ENCODE measurements at regions not wholly inside any gene's neighbourhood (a gene's known extent, or its start where the extent isn't known, plus 50 kb on each side); places are given as distances from the start of the nearest gene placed in this dataset.

GRCh38 chr18:47434214-47434746, 182.8 kb upstream of the SKOR2 start:
- CTCF ChIA-PET, result no interaction called here
- no peak for ATAC-seq (ENCODE audit: low read depth)
- dilution Hi-C loops (cut with HindIII; ENCODE audit: low sequenced_read_pairs, unreplicated experiment), result no loop called here

More at GRCh38 chr18:47434214-47434746, 182.8 kb upstream of the SKOR2 start:
- no peak overlapping the region for H3K9ac ChIP-seq (ENCODE audit: low read depth, low read length)
- H3K23ac ChIP-seq (ENCODE audit: low read depth, low read length), result no peak overlapping the region
- in situ Hi-C loops (cut with MboI; ENCODE audit: low sequenced_read_pairs) (no loop called here), intact Hi-C loops (cut with micrococcal nuclease) (no loop called here)
- no peak overlapping the region for H3K4me3 ChIP-seq (ENCODE audit: insufficient read depth, low read depth, low read length)
- no peak for DNase-seq
- no peak overlapping the region for H2BK5ac ChIP-seq (ENCODE audit: low read depth, low read length, poor library complexity, severe bottlenecking)
- POLR2A ChIA-PET (ENCODE audit: unreplicated experiment), result no interaction called here
- no peak overlapping the region for H2AK9ac ChIP-seq (replicated peaks; ENCODE audit: low read depth, low read length, poor library complexity)
- H3K56ac ChIP-seq (ENCODE audit: extremely low read depth, insufficient read depth, low read length), result no peak overlapping the region
- no TSS peak for BruUV-seq (replicated peaks)
- no peak overlapping the region for H3K4ac ChIP-seq (ENCODE audit: low read depth, low read length)
- H3K18ac ChIP-seq (ENCODE audit: low read depth, low read length), result no peak overlapping the region
- no peak overlapping the region for H3K27ac ChIP-seq (ENCODE audit: insufficient read depth, low read length)
- no peak overlapping the region for H2BK15ac ChIP-seq (ENCODE audit: low read depth, low read length)
- WGBS, 2 experiments (ENCODE audit: extremely low coverage in 2 of 2, insufficient read length in 1 of 2), result no CpG with 5 or more reads among the region's 1 CpG
- no peaks in the 10 kb centered on the region for H3K9me1 ChIP-seq (ENCODE audit: insufficient read depth, low read length)
- H2BK20ac ChIP-seq (ENCODE audit: low read depth, low read length), result no peak overlapping the region
- H2AFZ ChIP-seq (replicated peaks; ENCODE audit: low read length, poor library complexity), result no peak overlapping the region
- no peaks in the 10 kb centered on the region for H3K27me3 ChIP-seq (ENCODE audit: control insufficient read depth, insufficient read depth, low read length)
- no peak overlapping the region for H2AK5ac ChIP-seq (ENCODE audit: low read depth, low read length)
- no peak overlapping the region for H4K8ac ChIP-seq (ENCODE audit: low read depth in 2 of 2, low read length in 2 of 2)
- TF ChIP-seq MAFK (IDR thresholded peaks at IDR 0.05; ENCODE audit: low read depth, low read length), result no peak
- TF ChIP-seq POLR2A (IDR thresholded peaks at IDR 0.05; ENCODE audit: low read depth, low read length), result no peak
- TF ChIP-seq MXI1 (IDR thresholded peaks at IDR 0.05; ENCODE audit: borderline replicate concordance, low read depth, low read length), result no peak
- TF ChIP-seq FOS (IDR thresholded peaks at IDR 0.05; ENCODE audit: low read depth, low read length), result no peak
- no peak for TF ChIP-seq NFE2L2 (IDR thresholded peaks at IDR 0.05; ENCODE audit: low read depth, low read length)
- TF ChIP-seq BHLHE40 (IDR thresholded peaks at IDR 0.05; ENCODE audit: low read depth, low read length), result no peak
- TF ChIP-seq USF2 (IDR thresholded peaks at IDR 0.05; ENCODE audit: low read depth, low read length), result no peak
- TF ChIP-seq MAZ (IDR thresholded peaks at IDR 0.05; ENCODE audit: borderline replicate concordance, low read depth, low read length), result no peak
- TF ChIP-seq RAD21 (IDR thresholded peaks at IDR 0.05; ENCODE audit: low read length), result no peak
- TF ChIP-seq RFX5 (IDR thresholded peaks at IDR 0.05; ENCODE audit: low read depth, low read length), result no peak
- TF ChIP-seq CEBPB (IDR thresholded peaks at IDR 0.05; ENCODE audit: low read depth, low read length), result no peak
- TF ChIP-seq CHD1 (IDR thresholded peaks at IDR 0.05; ENCODE audit: low read depth, low read length), result no peak
- no peak for TF ChIP-seq SMC3 (IDR thresholded peaks at IDR 0.05; ENCODE audit: low read depth, low read length)
- TF ChIP-seq RCOR1 (IDR thresholded peaks at IDR 0.05; ENCODE audit: insufficient replicate concordance, low read length), result no peak
- TF ChIP-seq, protein P1, sequence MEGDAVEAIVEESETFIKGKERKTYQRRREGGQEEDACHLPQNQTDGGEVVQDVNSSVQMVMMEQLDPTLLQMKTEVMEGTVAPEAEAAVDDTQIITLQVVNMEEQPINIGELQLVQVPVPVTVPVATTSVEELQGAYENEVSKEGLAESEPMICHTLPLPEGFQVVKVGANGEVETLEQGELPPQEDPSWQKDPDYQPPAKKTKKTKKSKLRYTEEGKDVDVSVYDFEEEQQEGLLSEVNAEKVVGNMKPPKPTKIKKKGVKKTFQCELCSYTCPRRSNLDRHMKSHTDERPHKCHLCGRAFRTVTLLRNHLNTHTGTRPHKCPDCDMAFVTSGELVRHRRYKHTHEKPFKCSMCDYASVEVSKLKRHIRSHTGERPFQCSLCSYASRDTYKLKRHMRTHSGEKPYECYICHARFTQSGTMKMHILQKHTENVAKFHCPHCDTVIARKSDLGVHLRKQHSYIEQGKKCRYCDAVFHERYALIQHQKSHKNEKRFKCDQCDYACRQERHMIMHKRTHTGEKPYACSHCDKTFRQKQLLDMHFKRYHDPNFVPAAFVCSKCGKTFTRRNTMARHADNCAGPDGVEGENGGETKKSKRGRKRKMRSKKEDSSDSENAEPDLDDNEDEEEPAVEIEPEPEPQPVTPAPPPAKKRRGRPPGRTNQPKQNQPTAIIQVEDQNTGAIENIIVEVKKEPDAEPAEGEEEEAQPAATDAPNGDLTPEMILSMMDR (conservative IDR thresholded peaks at IDR 0.05; ENCODE audit: low read depth, low read length), result no peak
- TF ChIP-seq, protein P2, sequence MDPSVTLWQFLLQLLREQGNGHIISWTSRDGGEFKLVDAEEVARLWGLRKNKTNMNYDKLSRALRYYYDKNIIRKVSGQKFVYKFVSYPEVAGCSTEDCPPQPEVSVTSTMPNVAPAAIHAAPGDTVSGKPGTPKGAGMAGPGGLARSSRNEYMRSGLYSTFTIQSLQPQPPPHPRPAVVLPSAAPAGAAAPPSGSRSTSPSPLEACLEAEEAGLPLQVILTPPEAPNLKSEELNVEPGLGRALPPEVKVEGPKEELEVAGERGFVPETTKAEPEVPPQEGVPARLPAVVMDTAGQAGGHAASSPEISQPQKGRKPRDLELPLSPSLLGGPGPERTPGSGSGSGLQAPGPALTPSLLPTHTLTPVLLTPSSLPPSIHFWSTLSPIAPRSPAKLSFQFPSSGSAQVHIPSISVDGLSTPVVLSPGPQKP (IDR thresholded peaks at IDR 0.05; ENCODE audit: borderline replicate concordance, low read depth, low read length), result no peak
- H3K9me3 ChIP-seq (ENCODE audit: control insufficient read depth, insufficient read depth, low read length), result peaks cover 2% of the 10 kb centered on the region; the same call in 1 of the 2 replicates
- no peak overlapping the region for H4K5ac ChIP-seq (ENCODE audit: low read depth, low read length)
- no peak overlapping the region for H3K14ac ChIP-seq (replicated peaks; ENCODE audit: low read depth, low read length)
- H4K20me1 ChIP-seq (ENCODE audit: insufficient read depth, low read length), result no peaks in the 10 kb centered on the region
- H3K79me1 ChIP-seq (ENCODE audit: low read depth in 1 of 2, low read length in 2 of 2), result no peaks in the 10 kb centered on the region
- H3K4me1 ChIP-seq (ENCODE audit: control insufficient read depth, insufficient read depth, low read length), result no peaks in the 10 kb centered on the region
- H3K4me2 ChIP-seq (ENCODE audit: low read depth, low read length), result no peak overlapping the region
- H3K36me3 ChIP-seq (ENCODE audit: control insufficient read depth, insufficient read depth, low read length), result no peaks in the 10 kb centered on the region
- H2BK120ac ChIP-seq (ENCODE audit: low read depth, low read length), result no peak overlapping the region
- no peak overlapping the region for H4K91ac ChIP-seq (ENCODE audit: insufficient read depth, low read depth, low read length)
